ENCODE measurements at regions not wholly inside any gene's neighbourhood (a gene's known extent, or its start where the extent isn't known, plus 50 kb on each side); places are given as distances from the start of the nearest gene placed in this dataset.

DNA sequence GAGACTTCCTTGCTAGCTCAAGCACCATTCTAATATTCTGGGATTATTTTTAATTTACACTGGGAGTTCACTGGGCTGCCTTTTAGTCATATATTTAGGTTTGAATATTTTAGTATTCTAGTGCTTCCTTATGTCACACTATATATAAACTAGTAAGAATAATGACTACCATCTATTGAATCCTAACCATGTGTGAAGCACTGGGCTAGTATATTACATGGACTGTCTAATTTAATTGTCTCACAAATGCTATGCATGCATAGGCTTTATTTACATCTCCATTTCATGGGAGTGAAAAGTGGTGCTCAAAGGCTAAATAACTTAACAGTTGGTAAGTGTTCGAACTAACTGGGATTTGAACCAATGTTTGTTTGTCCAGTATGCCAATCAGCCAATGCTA is 272.4 kb downstream of the RND3 start:
- intact Hi-C loops (cut with micrococcal nuclease) (no loop called here), in situ Hi-C loops (cut with MboI) (no loop called here)
- no TSS peak for BruUV-seq (replicated peaks)
- Histone ChIP-seq H2AFZ (ENCODE audit: low read depth, low read length) (no peak overlapping the region), H3K27me3 (ENCODE audit: control insufficient read depth in 2 of 2, insufficient read depth in 2 of 2, low read length in 2 of 2) (no peaks in the 10 kb centered on the region), H3K4me3 (no peak overlapping the region), H3K79me2 (ENCODE audit: control insufficient read depth, insufficient read depth, low read length) (no peaks in the 10 kb centered on the region), H3K36me3 (ENCODE audit: control insufficient read depth, insufficient read depth, low read length) (no peaks in the 10 kb centered on the region), H3K9ac (ENCODE audit: insufficient read depth in 1 of 2, low read depth in 2 of 2, low read length in 2 of 2) (no peak overlapping the region), H3K4me2 (ENCODE audit: insufficient read depth, low read length) (no peak overlapping the region), H3K9me1 (ENCODE audit: control insufficient read depth, insufficient read depth, low read length) (no peaks in the 10 kb centered on the region), H3K9me3 (replicated peaks; ENCODE audit: control insufficient read depth, insufficient read depth, low read depth, low read length) (no peaks in the 10 kb centered on the region), H3K4me1 (replicated peaks in 1 of 2; ENCODE audit: control insufficient read depth in 2 of 2, insufficient read depth in 2 of 2, low read length in 2 of 2) (no peaks in the 10 kb centered on the region), H4K20me1 (replicated peaks; ENCODE audit: control insufficient read depth, insufficient read depth, low read length) (no peaks in the 10 kb centered on the region), H3K27ac (ENCODE audit: extremely low read depth, low read depth, low read length) (no peak overlapping the region)
- WGBS (ENCODE audit: insufficient coverage, low coverage, missing lambda C conversion rate): 0% methylated on average over 1 of the region's 1 CpG
- FAIRE-seq: no peak
- TF ChIP-seq HOXB6 (CRISPR knock-in tag; IDR thresholded peaks at IDR 0.05; ENCODE audit: borderline replicate concordance) (no peak), KDM4B (IDR thresholded peaks at IDR 0.05; ENCODE audit: borderline replicate concordance in 2 of 2, low read depth in 1 of 2) (no peak), ZNF24 (IDR thresholded peaks at IDR 0.05) (no peak)
- TF ChIP-seq, protein P1, sequence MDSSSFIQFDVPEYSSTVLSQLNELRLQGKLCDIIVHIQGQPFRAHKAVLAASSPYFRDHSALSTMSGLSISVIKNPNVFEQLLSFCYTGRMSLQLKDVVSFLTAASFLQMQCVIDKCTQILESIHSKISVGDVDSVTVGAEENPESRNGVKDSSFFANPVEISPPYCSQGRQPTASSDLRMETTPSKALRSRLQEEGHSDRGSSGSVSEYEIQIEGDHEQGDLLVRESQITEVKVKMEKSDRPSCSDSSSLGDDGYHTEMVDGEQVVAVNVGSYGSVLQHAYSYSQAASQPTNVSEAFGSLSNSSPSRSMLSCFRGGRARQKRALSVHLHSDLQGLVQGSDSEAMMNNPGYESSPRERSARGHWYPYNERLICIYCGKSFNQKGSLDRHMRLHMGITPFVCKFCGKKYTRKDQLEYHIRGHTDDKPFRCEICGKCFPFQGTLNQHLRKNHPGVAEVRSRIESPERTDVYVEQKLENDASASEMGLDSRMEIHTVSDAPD (CRISPR knock-in tag; IDR thresholded peaks at IDR 0.05): no peak
- CTCF ChIA-PET (ENCODE audit: low intra/inter-chr PET ratio): no interaction called here
- no peak for DNase-seq (ENCODE audit: extremely low read depth in 1 of 4, low spot score in 3 of 4)
- no peak for ATAC-seq
- POLR2A ChIA-PET: no interaction called here

DNA sequence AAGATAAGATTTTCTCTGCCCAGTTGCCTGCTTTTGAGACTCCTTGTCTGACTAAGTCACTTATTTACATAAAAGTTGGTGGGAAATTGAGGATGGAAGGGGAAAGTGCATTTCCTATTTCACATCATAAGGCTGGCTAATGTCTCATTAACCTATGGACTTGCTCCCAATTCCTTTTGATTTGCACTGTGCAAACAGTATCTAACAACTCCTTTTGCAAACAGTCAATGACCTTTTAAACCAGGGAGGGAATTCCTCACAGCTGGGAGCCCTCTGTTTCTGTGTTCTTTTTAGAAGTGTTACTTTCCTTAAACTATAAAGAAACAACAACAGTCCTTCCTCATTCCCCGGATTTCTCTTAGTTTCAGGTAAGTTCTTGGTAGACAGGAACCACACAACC is 272.8 kb downstream of the RND3 start:
- ATAC-seq: no peak
- H3K9me3 ChIP-seq (replicated peaks; ENCODE audit: control insufficient read depth, insufficient read depth, low read depth, low read length): no peaks in the 10 kb centered on the region
- H3K4me1 ChIP-seq (replicated peaks in 1 of 2; ENCODE audit: control insufficient read depth in 2 of 2, insufficient read depth in 2 of 2, low read length in 2 of 2): no peaks in the 10 kb centered on the region
- FAIRE-seq: no peak
- in situ Hi-C loops (cut with MboI) (no loop called here), intact Hi-C loops (cut with micrococcal nuclease) (no loop called here)
- no peaks in the 10 kb centered on the region for H4K20me1 ChIP-seq (replicated peaks; ENCODE audit: control insufficient read depth, insufficient read depth, low read length)
- no peak overlapping the region for H2AFZ ChIP-seq (ENCODE audit: low read depth, low read length)
- H3K9me1 ChIP-seq (ENCODE audit: control insufficient read depth, insufficient read depth, low read length): no peaks in the 10 kb centered on the region
- H3K36me3 ChIP-seq (ENCODE audit: control insufficient read depth, insufficient read depth, low read length): no peaks in the 10 kb centered on the region
- H3K4me2 ChIP-seq (ENCODE audit: insufficient read depth, low read length): no peak overlapping the region
- ChIA-PET CTCF (ENCODE audit: low intra/inter-chr PET ratio) (no interaction called here), POLR2A (no interaction called here)
- no peak overlapping the region for H3K4me3 ChIP-seq
- no peak overlapping the region for H3K9ac ChIP-seq (ENCODE audit: insufficient read depth in 1 of 2, low read depth in 2 of 2, low read length in 2 of 2)
- no peak overlapping the region for H3K27ac ChIP-seq (ENCODE audit: extremely low read depth, low read depth, low read length)
- no peak for DNase-seq (ENCODE audit: extremely low read depth in 1 of 4, low spot score in 3 of 4)
- 0% methylated on average over 1 of the region's 1 CpG for whole genome bisulfite sequencing (ENCODE audit: insufficient coverage, low coverage, missing lambda C conversion rate)
- H3K79me2 ChIP-seq (ENCODE audit: control insufficient read depth, insufficient read depth, low read length): no peaks in the 10 kb centered on the region
- BruUV-seq (replicated peaks): no TSS peak
- no peaks in the 10 kb centered on the region for H3K27me3 ChIP-seq (ENCODE audit: control insufficient read depth in 2 of 2, insufficient read depth in 2 of 2, low read length in 2 of 2)
- TF ChIP-seq, protein P2, sequence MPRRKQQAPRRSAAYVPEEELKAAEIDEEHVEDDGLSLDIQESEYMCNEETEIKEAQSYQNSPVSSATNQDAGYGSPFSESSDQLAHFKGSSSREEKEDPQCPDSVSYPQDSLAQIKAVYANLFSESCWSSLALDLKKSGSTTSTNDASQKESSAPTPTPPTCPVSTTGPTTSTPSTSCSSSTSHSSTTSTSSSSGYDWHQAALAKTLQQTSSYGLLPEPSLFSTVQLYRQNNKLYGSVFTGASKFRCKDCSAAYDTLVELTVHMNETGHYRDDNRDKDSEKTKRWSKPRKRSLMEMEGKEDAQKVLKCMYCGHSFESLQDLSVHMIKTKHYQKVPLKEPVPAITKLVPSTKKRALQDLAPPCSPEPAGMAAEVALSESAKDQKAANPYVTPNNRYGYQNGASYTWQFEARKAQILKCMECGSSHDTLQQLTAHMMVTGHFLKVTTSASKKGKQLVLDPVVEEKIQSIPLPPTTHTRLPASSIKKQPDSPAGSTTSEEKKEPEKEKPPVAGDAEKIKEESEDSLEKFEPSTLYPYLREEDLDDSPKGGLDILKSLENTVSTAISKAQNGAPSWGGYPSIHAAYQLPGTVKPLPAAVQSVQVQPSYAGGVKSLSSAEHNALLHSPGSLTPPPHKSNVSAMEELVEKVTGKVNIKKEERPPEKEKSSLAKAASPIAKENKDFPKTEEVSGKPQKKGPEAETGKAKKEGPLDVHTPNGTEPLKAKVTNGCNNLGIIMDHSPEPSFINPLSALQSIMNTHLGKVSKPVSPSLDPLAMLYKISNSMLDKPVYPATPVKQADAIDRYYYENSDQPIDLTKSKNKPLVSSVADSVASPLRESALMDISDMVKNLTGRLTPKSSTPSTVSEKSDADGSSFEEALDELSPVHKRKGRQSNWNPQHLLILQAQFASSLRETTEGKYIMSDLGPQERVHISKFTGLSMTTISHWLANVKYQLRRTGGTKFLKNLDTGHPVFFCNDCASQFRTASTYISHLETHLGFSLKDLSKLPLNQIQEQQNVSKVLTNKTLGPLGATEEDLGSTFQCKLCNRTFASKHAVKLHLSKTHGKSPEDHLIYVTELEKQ (CRISPR knock-in tag; IDR thresholded peaks at IDR 0.05): no peak
- no peak for TF ChIP-seq CREM (IDR thresholded peaks at IDR 0.05; ENCODE audit: low read depth)
- TF ChIP-seq, protein P3, sequence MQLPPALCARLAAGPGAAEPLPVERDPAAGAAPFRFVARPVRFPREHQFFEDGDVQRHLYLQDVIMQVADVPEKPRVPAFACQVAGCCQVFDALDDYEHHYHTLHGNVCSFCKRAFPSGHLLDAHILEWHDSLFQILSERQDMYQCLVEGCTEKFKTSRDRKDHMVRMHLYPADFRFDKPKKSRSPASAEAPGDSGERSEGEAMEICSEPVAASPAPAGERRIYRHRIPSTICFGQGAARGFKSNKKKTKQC (CRISPR knock-in tag; IDR thresholded peaks at IDR 0.05): no peak
- no peak for TF ChIP-seq TAF9B (IDR thresholded peaks at IDR 0.05; ENCODE audit: partially characterized antibody)
- TF ChIP-seq, protein P4, sequence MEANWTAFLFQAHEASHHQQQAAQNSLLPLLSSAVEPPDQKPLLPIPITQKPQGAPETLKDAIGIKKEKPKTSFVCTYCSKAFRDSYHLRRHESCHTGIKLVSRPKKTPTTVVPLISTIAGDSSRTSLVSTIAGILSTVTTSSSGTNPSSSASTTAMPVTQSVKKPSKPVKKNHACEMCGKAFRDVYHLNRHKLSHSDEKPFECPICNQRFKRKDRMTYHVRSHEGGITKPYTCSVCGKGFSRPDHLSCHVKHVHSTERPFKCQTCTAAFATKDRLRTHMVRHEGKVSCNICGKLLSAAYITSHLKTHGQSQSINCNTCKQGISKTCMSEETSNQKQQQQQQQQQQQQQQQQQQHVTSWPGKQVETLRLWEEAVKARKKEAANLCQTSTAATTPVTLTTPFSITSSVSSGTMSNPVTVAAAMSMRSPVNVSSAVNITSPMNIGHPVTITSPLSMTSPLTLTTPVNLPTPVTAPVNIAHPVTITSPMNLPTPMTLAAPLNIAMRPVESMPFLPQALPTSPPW (CRISPR knock-in tag; IDR thresholded peaks at IDR 0.05): no peak
- no peak for TF ChIP-seq CREBBP (IDR thresholded peaks at IDR 0.05; ENCODE audit: low read depth, low read length)

Data from K562 (cell line).